Left cardiac atrium (tissue), 4 donors: ENCODE measurements at regions not wholly inside any gene's neighbourhood (a gene's known extent, or its start where the extent isn't known, plus 50 kb on each side); places are given as distances from the start of the nearest gene placed in this dataset.
"Not testable (repeated sequence)": the region's sequence is repeated elsewhere in the genome, so short reads cannot be mapped to it uniquely, and the experiment has no call there.

Experiments
- ATAC-seq, 2 donors: fragments of 200-7000 bp; cut with Tn5 transposase; one replicate each; pipeline ENCODE4 v1.9.1; 2020; ENCODE audit warnings: mild to moderate bottlenecking in 2 of 2, moderate library complexity in 2 of 2
- DNase-seq: peaks from one replicate; pipeline ENCODE4 v3.0.0-alpha.2; 2020
- intact Hi-C, 2 donors: fragments of 100-400 bp; cut with DNase I; formaldehyde crosslinking; loops; one replicate each; pipeline versions ENCODE4 v1.14.1 to v1.15.1; 2022 to 2023
- donor health status: DM: no; HTN: yes; CAD: no.
- donor health status: DM: no; HTN: yes; CAD: no; lungs with severe emphysema.
- donor health status: DM: yes; HTN: yes; CAD: no.
- donor health status: Dilated cardiomyopathy.

DNA sequence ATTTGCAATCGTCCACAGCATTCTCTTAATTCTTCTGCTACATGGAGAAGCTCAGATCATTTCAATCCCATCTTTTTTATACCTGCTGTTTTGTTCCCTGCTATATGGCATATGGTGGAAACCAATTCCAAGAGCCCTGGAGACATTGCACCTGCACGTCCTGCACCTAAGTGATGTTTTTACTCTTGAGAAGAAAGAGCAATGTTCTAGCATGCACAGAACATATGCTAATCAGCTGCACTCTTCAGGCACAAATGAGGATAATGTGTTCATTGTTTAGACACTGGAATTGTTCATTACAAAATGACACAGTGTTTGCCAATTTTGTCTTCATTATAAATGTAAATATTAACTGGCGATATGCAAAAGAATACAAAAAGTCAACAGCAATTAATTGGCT lies 935.8 kb downstream of the TLE4 start:
- ATAC-seq (no peak), DNase-seq (no peak)
- intact Hi-C loops, result no loop called here

DNA sequence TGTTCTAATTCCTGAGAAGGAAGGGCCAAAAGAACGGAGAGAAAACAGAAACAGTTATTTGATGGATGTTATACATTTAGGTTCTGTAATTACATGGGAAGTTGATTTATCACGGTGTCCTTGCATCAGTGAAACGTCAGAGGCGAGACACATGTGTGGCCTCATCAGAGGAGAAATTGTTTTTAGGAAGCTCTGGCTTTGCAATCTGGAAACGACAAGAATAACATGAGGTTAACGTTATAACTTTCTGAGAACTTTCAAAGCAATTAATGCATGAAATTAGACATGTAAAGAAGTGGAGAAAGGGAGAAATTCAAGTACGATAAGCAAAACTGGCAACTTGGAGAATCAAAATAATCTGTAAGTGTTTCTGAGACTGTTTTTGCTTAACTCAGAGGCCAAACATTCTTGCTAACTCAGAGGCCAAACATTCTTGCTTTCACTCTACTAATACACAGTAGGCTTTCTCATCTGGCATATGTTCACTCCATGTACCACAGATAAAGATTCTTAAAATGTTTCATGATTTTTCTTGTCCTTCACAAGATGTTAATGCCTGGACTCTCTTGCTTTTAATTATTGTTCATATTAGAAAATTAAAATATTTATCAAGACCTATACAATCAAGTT lies 933.0 kb downstream of the TLE4 start:
- ATAC-seq (peak in 1 of 2 donors; percentile 76), DNase-seq (no peak)
- intact Hi-C loops, result no loop called here

GRCh38 chr9:80503671-80504281 lies 932.0 kb downstream of the TLE4 start:
- no peak for DNase-seq
- intact Hi-C loops, result no loop called here
- ATAC-seq, result peak; percentile 54 to 76

GRCh38 chr9:80502306-80502705 lies 930.5 kb downstream of the TLE4 start:
- no peak for ATAC-seq
- DNase-seq, result no peak
- intact Hi-C loops, result no loop called here

DNA sequence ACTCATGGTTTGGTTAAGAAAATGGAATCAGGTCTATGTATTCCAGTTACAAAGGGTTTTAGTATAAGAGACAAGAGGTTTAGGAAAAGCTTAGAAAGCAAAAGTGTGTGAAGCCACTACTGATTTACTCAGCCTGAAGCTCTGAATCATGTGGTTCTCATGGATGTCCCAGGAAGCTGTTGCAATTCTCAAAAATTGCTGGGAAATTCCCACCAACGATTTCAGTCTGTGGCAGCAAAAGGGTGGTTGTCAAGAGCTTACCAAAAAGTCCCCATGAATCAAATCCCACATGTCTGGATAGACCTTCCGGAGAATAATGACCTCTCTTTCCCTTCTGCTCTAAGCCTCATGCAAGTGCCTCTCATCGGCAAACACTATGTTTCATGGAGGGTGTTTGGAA lies 929.9 kb downstream of the TLE4 start:
- DNase-seq (no peak), ATAC-seq (no peak)
- intact Hi-C loops, result no loop called here

DNA sequence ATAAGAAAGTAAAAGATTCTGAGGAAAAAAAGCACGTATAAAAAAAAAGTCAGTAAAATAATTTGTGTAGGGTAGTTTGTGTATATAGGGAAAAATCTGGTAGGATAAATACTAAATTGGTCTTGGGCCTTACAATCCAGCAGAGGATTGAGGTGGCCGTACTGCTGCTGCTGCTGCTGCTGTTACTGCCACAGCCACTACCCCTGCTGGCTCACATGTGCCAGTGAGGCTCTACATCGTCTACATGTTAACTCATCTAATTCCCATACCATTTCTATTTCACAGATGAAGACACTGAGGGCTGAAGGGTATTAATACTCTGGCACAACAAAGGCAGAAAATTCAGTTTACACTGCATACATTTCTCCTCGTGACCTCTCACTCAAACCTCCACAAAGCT lies 928.5 kb downstream of the TLE4 start:
- DNase-seq (no peak), ATAC-seq (no peak)
- intact Hi-C loops, result no loop called here

DNA sequence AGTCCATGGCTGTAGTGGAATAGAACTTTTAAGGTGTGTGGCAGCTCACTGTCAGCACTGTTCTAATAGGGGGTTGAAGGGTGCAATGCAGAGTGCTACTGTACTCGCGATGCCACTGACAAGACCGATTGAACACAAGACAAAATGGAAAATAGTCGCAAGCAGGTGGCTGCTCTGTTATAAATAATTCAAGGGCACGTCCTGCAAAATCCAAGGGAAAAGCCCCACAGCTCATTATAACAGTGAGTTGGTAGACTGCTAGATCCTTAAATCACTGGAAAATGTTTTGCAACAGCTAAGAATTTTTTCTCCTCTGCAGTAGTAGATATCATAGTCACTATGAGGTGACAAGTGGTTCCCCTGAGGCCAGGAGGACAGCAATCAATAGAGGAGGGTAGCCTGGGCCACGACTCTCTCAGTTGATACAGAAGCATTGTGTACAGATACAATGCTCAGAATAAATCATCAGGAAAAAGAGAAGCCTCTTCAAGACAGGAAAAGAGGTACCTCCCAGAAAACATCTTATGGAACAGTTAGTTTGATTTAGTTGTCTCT lies 926.3 kb downstream of the TLE4 start:
- intact Hi-C loops, result no loop called here
- no peak for ATAC-seq
- DNase-seq, result no peak

DNA sequence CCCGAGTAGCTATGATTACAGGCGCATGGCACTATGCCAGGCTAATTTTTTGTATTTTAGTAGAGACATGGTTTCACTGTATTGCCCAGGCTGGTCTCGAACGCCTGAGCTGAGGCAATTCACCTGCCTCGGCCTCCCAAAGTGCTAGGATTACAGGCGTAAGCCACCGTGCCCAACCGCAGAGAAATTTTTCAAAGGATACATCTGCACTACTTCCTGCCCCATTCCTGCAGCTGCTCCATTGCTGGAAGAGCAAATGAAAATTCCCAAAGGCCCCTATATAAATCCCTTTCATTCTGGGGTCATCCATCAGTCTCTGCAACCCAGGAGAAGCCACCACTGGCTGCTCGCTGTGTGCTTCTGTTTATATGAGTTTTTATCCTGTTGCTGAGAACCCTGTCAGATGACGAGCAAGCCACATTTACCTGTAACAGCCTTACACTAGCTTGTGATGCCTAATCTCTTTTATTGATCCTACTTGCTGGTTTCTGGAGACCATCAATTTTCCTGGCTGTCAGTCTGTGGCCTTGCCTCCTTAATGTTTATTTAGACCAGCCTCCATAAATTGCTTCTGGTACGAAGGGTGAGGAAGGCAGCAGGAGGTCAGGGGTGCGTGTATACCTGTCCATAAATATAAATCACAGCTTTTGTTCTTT lies 925.3 kb downstream of the TLE4 start:
- intact Hi-C loops, result no loop called here
- DNase-seq (no peak), ATAC-seq (no peak)

DNA sequence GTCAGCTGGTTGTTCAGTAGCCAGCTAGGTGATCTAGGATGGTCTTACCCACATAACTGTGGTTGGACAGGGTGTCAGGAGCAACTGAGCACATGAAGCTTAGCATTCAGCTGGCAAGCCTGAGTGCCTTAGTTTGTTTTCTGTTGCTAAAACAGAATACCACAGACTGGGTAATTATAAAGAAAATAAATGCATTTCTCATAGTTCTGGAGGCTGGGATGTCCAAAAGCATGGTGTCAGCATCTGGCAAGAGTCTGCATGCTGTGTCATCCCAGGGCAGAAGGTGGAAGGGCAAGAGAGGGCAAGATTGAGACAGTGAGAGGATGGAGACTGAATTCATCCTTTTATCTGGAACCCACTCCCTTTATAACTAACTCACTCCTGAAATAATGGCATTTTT lies 921.5 kb downstream of the TLE4 start:
- DNase-seq (no peak), ATAC-seq (peak in 1 of 2 donors; percentile 61)
- intact Hi-C loops, result no loop called here

DNA sequence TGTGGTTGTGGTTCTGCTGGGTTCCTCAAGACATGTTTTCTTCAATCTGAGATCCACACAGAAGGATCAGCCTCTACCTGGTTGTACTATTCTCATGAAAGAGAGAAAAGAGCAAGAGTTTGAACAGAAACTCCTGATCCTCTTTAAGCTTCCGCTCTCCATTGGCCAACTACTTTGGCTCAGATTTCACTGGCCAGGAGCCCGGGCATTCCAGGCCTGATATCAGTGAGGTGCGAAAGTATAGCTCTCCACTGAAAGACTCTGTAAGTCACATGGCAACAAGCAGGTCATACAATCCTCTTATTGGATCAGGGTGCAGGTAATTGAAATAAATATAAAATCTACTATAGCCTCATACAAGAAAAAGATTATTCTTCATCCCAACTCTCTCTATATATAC lies 920.5 kb downstream of the TLE4 start:
- ATAC-seq (peak; percentile 72 to 88), DNase-seq (peak; percentile 29)
- intact Hi-C loops, result no loop called here

DNA sequence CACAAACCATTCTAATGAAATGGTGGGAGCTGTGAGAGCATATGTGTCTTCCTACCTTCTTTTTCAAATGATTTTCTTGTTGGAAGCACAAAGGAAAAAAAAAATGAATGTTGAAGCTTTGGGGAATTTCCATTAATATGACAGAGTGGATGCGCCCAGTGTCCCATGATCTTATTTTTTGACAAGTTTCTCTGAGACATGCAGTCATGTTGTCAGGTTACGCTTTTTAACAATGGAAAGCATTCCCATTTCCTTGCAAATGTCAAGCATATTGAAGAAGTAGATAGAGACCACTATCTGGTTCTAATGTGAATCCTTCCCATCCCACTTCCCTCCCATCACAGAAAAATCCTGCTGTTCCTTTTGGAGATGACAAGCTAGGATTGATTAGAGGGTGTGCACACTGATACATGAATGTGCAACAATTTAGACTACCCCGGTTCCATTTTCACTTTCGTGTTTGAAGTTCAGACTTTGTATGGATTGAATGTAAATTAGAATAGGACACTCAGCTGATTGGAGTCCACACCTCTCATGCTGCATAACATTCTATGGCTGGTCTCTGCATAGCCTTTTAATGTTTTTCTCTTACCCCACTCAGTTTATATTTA lies 919.4 kb downstream of the TLE4 start:
- ATAC-seq (no peak), DNase-seq (no peak)
- intact Hi-C loops, result no loop called here

GRCh38 chr9:80489329-80489728 lies 917.6 kb downstream of the TLE4 start:
- intact Hi-C loops, result no loop called here
- no peak for ATAC-seq
- no peak for DNase-seq

DNA sequence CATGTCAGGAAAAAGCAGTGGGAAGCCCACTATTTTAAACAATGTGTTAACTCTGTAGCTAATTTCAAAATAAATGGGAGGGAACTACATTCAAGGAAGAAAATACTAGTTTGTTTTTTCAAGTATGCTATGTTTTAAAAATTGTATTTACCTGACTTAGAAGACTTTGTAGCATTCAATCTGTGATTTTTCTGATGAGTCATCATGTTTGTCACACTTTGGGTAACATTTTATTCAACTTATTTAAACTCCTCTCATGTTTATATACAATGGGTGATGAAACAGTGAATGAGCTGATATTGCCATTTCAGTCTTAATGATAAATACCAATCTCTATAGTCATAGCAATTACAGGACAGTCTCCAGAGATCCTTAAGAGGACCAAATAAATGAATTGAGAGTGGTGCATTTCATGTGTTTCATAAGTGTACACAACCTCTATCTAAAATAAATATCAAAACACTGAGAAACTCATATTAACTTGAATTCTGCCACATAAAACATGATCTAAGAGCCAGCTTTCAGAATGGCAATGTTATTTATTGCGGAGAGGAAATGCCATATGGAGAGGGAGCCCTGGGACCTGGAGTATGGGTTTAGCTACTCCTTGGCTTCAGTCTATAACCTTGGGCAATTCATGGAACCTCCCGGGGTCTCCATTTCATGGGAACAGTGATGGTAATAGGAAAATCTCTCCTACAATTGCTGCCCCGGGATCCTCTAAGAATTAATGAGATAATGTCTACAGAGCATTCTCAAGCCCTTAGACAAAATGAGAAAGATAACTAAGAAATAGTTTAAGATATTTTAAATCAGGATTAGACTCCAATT lies 913.9 kb downstream of the TLE4 start:
- DNase-seq (no peak), ATAC-seq (no peak)
- intact Hi-C loops, result no loop called here

DNA sequence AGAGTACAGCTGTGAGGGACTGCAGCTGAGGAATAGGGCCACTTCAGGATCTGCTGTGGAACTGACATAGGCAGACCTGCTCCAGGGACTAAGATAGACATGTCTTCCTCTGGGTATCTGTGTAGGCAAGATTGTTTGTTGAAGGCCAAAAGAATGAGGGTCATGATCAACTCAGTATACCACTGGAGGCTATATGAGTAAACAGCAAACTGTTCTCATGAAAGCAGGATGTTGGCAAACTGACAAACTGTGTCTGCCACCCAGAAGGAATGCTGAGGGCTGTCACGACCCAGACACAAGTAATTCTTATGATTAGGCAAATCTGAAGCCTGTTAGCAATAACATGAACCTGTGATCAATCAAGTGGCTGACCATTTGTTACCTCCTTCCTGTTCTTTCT lies 910.5 kb downstream of the TLE4 start:
- ATAC-seq, intact Hi-C loops, DNase-seq: not testable (repeated sequence)

- intact Hi-C loops, result loop anchor here in 1 of 2 donors (10.0 kb wide), 1 partner anchor 1567 kb away; no protein-coding TSS in a partner anchor
- DNase-seq (peak; percentile 23), ATAC-seq (peak; percentile 47 to 93)
Measured at GRCh38 chr9:80467632-80468031, 895.9 kb downstream of the TLE4 start.

DNA sequence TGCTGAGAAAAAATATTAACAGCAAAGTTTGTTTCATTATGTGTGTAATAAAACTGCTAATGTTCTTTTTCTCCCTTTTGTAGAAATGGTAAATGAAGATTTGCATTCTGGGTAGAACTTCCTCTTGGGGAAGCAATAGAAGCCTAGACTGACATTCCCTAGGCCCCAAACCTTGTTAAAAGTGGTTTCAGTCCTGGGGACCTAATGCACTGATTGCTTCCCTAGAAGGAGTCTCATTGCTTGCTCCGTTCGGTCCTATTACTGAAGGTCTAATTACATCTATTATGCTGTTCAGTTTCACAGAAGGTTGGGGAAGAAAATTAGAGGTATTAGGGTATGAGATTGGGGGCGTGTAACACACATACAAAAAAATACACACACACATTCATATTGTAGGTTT lies 893.8 kb downstream of the TLE4 start:
- DNase-seq (no peak), ATAC-seq (no peak)
- intact Hi-C loops, result loop anchor here in 1 of 2 donors (10.0 kb wide), 1 partner anchor 1569 kb away; no protein-coding TSS in a partner anchor

- ATAC-seq (no peak), DNase-seq (no peak)
- intact Hi-C loops, result no loop called here
Measured at GRCh38 chr9:80449513-80449912, 877.7 kb downstream of the TLE4 start.

GRCh38 chr9:80448996-80449395 lies 877.2 kb downstream of the TLE4 start:
- ATAC-seq, result no peak
- intact Hi-C loops, result no loop called here
- no peak for DNase-seq

- intact Hi-C loops, result no loop called here
- ATAC-seq (no peak), DNase-seq (no peak)
Measured at GRCh38 chr9:80447876-80448275, 876.1 kb downstream of the TLE4 start.
